ENCODE measurements at regions not wholly inside any gene's neighbourhood (a gene's known extent, or its start where the extent isn't known, plus 50 kb on each side); places are given as distances from the start of the nearest gene placed in this dataset.

- no peak overlapping the region for H3K4me3 ChIP-seq (ENCODE audit: low read depth, low read length)
- DNase-seq (ENCODE audit: low read depth), result no peak
- TF ChIP-seq CTCF (conservative IDR thresholded peaks at IDR 0.05; ENCODE audit: low read depth, low read length), result no peak
Measured at GRCh38 chr9:28758971-28759370, 1185.7 kb upstream of the C9orf72 start.

GRCh38 chr9:28762167-28762566 is 1188.9 kb upstream of the C9orf72 start:
- no peak for TF ChIP-seq CTCF (conservative IDR thresholded peaks at IDR 0.05; ENCODE audit: low read depth, low read length)
- no peak overlapping the region for H3K4me3 ChIP-seq (ENCODE audit: low read depth, low read length)
- no peak for DNase-seq (ENCODE audit: low read depth)

DNA sequence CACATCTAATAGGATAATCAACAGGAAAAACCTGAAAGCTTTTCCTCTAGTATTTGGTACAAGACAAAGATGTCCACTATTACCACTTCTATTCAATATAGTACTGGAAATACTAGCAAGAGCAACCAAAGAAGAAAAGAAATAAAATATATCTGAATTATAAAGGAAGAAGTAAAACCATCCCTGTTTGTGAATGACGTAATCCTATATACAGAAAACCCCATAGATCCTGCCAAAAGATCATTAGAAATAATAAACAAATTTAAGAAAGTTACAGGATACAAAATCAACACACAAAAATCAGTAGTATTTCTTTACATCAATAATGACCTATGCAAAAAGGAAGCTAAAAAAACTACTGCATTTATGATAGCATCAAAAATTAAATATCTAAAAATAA is 1191.3 kb upstream of the C9orf72 start:
- no peak for TF ChIP-seq CTCF (conservative IDR thresholded peaks at IDR 0.05; ENCODE audit: low read depth, low read length)

DNA sequence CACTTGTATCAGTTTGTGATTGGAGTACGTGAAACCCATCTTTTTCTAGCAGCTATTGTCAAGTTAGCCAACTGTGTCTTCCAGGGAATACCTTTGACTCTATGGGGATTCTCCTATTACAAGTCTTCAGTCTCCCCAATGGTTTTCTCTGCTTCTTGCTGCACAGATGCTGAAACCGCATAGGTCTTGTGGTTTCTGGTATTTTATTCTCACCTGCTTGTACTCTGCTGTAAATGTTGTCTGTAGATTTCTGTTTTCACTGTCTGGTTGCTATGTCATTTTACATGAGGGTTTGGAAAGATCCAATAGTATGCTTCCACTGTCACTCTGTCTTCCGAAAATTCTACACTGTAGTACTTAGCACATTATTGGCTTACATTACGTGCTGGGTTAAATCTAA is 1196.9 kb upstream of the C9orf72 start:
- H3K4me3 ChIP-seq (ENCODE audit: low read depth, low read length), result no peak overlapping the region
- TF ChIP-seq CTCF (conservative IDR thresholded peaks at IDR 0.05; ENCODE audit: low read depth, low read length), result no peak
- no peak for DNase-seq (ENCODE audit: low read depth)

More for the DNA sequence above, 1191.3 kb upstream of the C9orf72 start:
- H3K4me3 ChIP-seq (ENCODE audit: low read depth, low read length), result no peak overlapping the region
- no peak for DNase-seq (ENCODE audit: low read depth)

DNA sequence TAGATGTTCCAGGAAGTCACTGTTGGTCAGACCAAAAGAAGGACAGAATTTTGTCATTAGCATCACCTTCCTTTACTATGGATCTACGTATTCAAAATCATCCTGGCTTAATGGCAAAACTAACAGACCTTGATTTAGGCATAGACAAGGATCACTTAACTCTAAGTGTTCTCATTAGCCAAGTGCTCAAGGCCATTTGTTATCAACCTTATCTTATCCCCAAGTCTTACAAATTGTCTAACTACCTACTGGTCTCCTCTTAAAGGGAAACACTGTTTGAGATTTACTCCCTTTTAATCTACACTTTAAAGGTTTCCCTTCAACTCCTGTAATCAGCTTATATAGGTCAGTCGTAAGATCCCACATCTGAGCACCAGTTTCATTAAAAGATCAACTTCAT is 1197.5 kb upstream of the C9orf72 start:
- no peak for TF ChIP-seq CTCF (conservative IDR thresholded peaks at IDR 0.05; ENCODE audit: low read depth, low read length)
- no peak for DNase-seq (ENCODE audit: low read depth)
- H3K4me3 ChIP-seq (ENCODE audit: low read depth, low read length), result no peak overlapping the region

GRCh38 chr9:28774433-28775235 is 1201.4 kb upstream of the C9orf72 start:
- peak; percentile 67 for DNase-seq (ENCODE audit: low read depth)
- TF ChIP-seq CTCF (conservative IDR thresholded peaks at IDR 0.05; ENCODE audit: low read depth, low read length), result peak; percentile 63
- H3K4me3 ChIP-seq (ENCODE audit: low read depth, low read length), result no peak overlapping the region

DNA sequence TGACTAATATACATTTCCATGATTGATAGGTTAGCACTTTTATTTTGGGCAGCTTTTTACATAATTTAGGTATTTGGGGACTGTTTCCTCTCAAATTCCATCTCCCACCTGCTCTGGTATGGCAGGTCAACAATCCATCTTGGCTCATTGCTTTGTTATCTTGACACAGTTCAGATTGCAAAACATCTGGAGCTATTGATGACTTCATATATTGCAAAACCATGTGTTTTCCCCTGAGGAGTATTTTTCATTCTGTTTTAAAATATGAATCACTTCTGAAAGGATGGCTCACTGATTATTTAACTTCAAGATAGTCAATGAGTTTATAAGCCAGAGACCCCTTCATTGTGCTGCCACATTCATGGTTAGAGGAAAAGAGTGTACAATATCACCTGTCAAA is 1206.0 kb upstream of the C9orf72 start:
- no peak overlapping the region for H3K4me3 ChIP-seq (ENCODE audit: low read depth, low read length)
- no peak for TF ChIP-seq CTCF (conservative IDR thresholded peaks at IDR 0.05; ENCODE audit: low read depth, low read length)
- peak; percentile 65 for DNase-seq (ENCODE audit: low read depth)

Measured in choroid plexus epithelial cell (primary cell).